ENCODE measurements at regions not wholly inside any gene's neighbourhood (a gene's known extent, or its start where the extent isn't known, plus 50 kb on each side); places are given as distances from the start of the nearest gene placed in this dataset.

DNA sequence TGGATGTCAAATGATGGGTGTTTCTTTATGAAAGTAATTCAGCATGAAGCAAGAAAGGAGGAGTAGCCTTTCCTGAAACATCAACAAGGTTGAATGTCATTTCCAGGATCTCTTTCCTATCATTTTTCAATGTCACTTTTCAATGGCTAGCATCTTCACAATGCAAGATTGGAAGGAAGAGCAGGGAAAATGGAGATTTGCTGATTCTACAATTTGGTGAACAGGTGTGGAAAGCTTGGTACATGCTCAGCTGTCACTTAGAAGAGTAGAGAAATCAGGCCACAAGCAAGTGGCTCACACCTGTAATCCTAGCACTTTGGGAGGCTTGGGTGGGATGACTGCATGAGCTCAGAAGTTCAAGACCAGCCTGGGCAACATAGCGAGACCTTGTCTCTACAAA is 112.7 kb upstream of the FERMT1 start:
- ATAC-seq (no peak), DNase-seq (no peak)
- Mint-ChIP-seq H3K27ac (no peak overlapping the region), H3K36me3 (no peaks in the 10 kb centered on the region), H3K9me3 (peaks cover 3 to 15% of the 10 kb centered on the region in 2 donors), H3K4me1 (no peaks in the 10 kb centered on the region), H3K4me3 (no peak overlapping the region), H3K27me3 (ENCODE audit: low read depth in 2 of 2) (peaks cover 0 to 2% of the 10 kb centered on the region in 2 donors)
- no peak for TF ChIP-seq CTCF (IDR thresholded peaks at IDR 0.05)
- H3K4me3 ChIP-seq (ENCODE audit: low read length) = no peak overlapping the region
- H3K27ac ChIP-seq (ENCODE audit: low read length) = no peak overlapping the region
- intact Hi-C loops (cut with micrococcal nuclease) = no loop called here
- H3K27me3 ChIP-seq (ENCODE audit: control insufficient read depth, insufficient read depth, low read length) = no peaks in the 10 kb centered on the region
- no peaks in the 10 kb centered on the region for H3K36me3 ChIP-seq (ENCODE audit: control insufficient read depth, insufficient read depth, low read length)
- no peaks in the 10 kb centered on the region for H3K4me1 ChIP-seq (ENCODE audit: control insufficient read depth, insufficient read depth, low read length)
- H3K9me3 ChIP-seq (ENCODE audit: control insufficient read depth, insufficient read depth, low read length) = no peaks in the 10 kb centered on the region
- WGBS (ENCODE audit: insufficient coverage) = 91% methylated on average over 1 of the region's 1 CpG

DNA sequence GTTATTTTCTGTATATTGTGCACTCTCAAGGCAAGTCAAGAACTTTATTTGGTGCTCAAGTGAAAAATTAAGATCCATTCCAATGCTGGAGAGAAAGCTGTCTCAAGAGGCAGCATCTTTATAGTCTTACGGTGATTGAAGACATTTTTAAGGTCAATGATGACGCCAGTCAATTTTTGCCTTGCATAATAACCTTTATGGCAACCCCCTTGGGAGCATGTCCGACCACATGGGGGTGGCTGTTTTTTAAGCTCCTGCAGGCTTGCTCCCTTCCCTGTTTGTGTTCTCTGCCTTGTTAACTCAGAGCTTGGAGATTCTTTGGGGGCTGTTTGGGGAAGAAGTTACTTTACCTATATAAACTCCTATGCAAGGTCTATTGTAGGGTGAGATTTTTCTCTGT is 109.6 kb upstream of the FERMT1 start:
- ATAC-seq (no peak), DNase-seq (no peak)
- H3K27me3 ChIP-seq (ENCODE audit: control insufficient read depth, insufficient read depth, low read length) = no peaks in the 10 kb centered on the region
- WGBS (ENCODE audit: insufficient coverage) = 89% methylated on average over 3 of the region's 3 CpGs
- no peaks in the 10 kb centered on the region for H3K27me3 Mint-ChIP-seq (ENCODE audit: low read depth in 2 of 2)
- no peaks in the 10 kb centered on the region for H3K4me1 ChIP-seq (ENCODE audit: control insufficient read depth, insufficient read depth, low read length)
- H3K27ac ChIP-seq (ENCODE audit: low read length) = no peak overlapping the region
- H3K9me3 Mint-ChIP-seq = peaks cover 2 to 15% of the 10 kb centered on the region in 2 donors
- intact Hi-C loops (cut with micrococcal nuclease) = no loop called here
- no peak overlapping the region for H3K27ac Mint-ChIP-seq
- no peaks in the 10 kb centered on the region for H3K4me1 Mint-ChIP-seq
- no peaks in the 10 kb centered on the region for H3K9me3 ChIP-seq (ENCODE audit: control insufficient read depth, insufficient read depth, low read length)
- H3K36me3 Mint-ChIP-seq = no peaks in the 10 kb centered on the region
- TF ChIP-seq CTCF (IDR thresholded peaks at IDR 0.05) = no peak
- no peak overlapping the region for H3K4me3 Mint-ChIP-seq
- no peak overlapping the region for H3K4me3 ChIP-seq (ENCODE audit: low read length)
- no peaks in the 10 kb centered on the region for H3K36me3 ChIP-seq (ENCODE audit: control insufficient read depth, insufficient read depth, low read length)

- 88% methylated on average over 1 of the region's 2 CpGs for WGBS (ENCODE audit: insufficient coverage)
- H3K4me3 ChIP-seq (ENCODE audit: low read length) = no peak overlapping the region
- no peak for DNase-seq
- H3K4me1 Mint-ChIP-seq = no peaks in the 10 kb centered on the region
- H3K9me3 ChIP-seq (ENCODE audit: control insufficient read depth, insufficient read depth, low read length) = no peaks in the 10 kb centered on the region
- no peaks in the 10 kb centered on the region for H3K4me1 ChIP-seq (ENCODE audit: control insufficient read depth, insufficient read depth, low read length)
- no peak for ATAC-seq
- no peaks in the 10 kb centered on the region for H3K36me3 Mint-ChIP-seq
- H3K27me3 ChIP-seq (ENCODE audit: control insufficient read depth, insufficient read depth, low read length) = no peaks in the 10 kb centered on the region
- H3K36me3 ChIP-seq (ENCODE audit: control insufficient read depth, insufficient read depth, low read length) = no peaks in the 10 kb centered on the region
- no peak for TF ChIP-seq CTCF (IDR thresholded peaks at IDR 0.05)
- no peak overlapping the region for H3K4me3 Mint-ChIP-seq
- no peak overlapping the region for H3K27ac ChIP-seq (ENCODE audit: low read length)
- no peak overlapping the region for H3K27ac Mint-ChIP-seq
- H3K9me3 Mint-ChIP-seq = peaks cover 2 to 15% of the 10 kb centered on the region in 2 donors
- H3K27me3 Mint-ChIP-seq (ENCODE audit: low read depth in 2 of 2) = no peaks in the 10 kb centered on the region
- intact Hi-C loops (cut with micrococcal nuclease) = no loop called here
These were observed 108.7 kb upstream of the FERMT1 start for GRCh38 chr20:6231556-6231955.

DNA sequence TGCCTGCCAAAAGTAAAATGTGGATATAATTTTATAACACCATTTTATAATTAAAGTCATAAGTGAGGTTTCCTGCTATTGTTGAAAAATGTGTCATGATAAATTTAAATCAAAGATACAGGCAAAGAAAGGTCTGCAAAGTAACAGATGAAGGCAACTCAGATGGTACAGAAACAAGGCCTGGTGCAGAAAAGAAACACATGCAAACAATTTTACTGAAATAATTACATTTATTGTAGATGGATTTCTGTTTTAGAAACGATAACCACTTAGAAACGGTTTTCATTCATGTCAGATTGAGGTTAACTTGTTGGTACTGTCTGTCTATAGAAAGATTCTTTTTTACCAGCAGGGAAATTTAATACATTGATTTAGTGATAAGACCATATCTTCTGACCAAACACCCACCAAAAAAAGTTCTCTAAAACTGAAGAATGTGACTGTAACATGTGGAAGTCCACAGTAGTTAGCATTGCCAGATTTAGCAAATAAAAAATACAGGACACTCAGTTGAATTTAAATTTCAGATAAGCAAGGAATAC is 105.5 kb upstream of the FERMT1 start:
- intact Hi-C loops (cut with micrococcal nuclease) = no loop called here
- Mint-ChIP-seq H3K4me1 (no peaks in the 10 kb centered on the region), H3K9me3 (peaks cover 2 to 10% of the 10 kb centered on the region in 2 donors), H3K27ac (no peak overlapping the region), H3K27me3 (ENCODE audit: low read depth in 2 of 2) (no peaks in the 10 kb centered on the region), H3K36me3 (no peaks in the 10 kb centered on the region), H3K4me3 (no peak overlapping the region)
- Histone ChIP-seq H3K27ac (ENCODE audit: low read length) (no peak overlapping the region), H3K36me3 (ENCODE audit: control insufficient read depth, insufficient read depth, low read length) (no peaks in the 10 kb centered on the region), H3K27me3 (ENCODE audit: control insufficient read depth, insufficient read depth, low read length) (no peaks in the 10 kb centered on the region), H3K4me3 (ENCODE audit: low read length) (no peak overlapping the region), H3K9me3 (ENCODE audit: control insufficient read depth, insufficient read depth, low read length) (no peaks in the 10 kb centered on the region), H3K4me1 (ENCODE audit: control insufficient read depth, insufficient read depth, low read length) (no peaks in the 10 kb centered on the region)
- DNase-seq = no peak
- TF ChIP-seq CTCF (IDR thresholded peaks at IDR 0.05) = no peak
- ATAC-seq = no peak
- WGBS (ENCODE audit: insufficient coverage) = 90% methylated on average over 2 of the region's 2 CpGs

All from natural killer cell (primary cell).